Lower leg skin (tissue), 4 donors: ENCODE measurements at regions not wholly inside any gene's neighbourhood (a gene's known extent, or its start where the extent isn't known, plus 50 kb on each side); places are given as distances from the start of the nearest gene placed in this dataset.
"Not testable (repeated sequence)": the region's sequence is repeated elsewhere in the genome, so short reads cannot be mapped to it uniquely, and the experiment has no call there.

Experiments
- DNase-seq, 2 donors: peaks; one replicate each; pipeline ENCODE4 v3.0.0-alpha.2; 2019; ENCODE audit warnings: low spot score in 2 of 2
- H3K4me3 ChIP-seq: fragments of 200-600 bp; sonication (generic); 2 replicates; pipeline ENCODE4 v1.5.1; 2017; ENCODE audit warnings: mild to moderate bottlenecking, low read depth; ENCODE audit not compliant: poor library complexity, severe bottlenecking
- CTCF ChIP-seq, 3 donors: fragments of 450-650 bp; IDR thresholded peaks; one replicate each; pipeline ENCODE4 v1.5.1; 2016; ENCODE audit warnings: antibody characterized with exemption in 3 of 3, mild to moderate bottlenecking in 3 of 3, moderate library complexity in 2 of 3
- POLR2A ChIP-seq, 2 donors: fragments of 450-650 bp; IDR thresholded peaks; one replicate each; pipeline ENCODE4 v1.6.1; 2016 to 2017; ENCODE audit warnings: antibody characterized with exemption in 2 of 2, mild to moderate bottlenecking in 1 of 2, moderate library complexity in 1 of 2
- WGBS, 2 donors: methylation state at CpG; one replicate each; pipeline ENCODE4 v1.1.5; 2018; 5-methylcytosine and 5-hydroxymethylcytosine counted together
- intact Hi-C: fragments of 100-400 bp; cut with DNase I; formaldehyde crosslinking; loops from one replicate; pipeline ENCODE4 v1.15.0; 2023; ENCODE audit warnings: low total_unique reads

GRCh38 chr3:103271575-103271974 is 836.8 kb downstream of the ZPLD1 start:
- no peak for TF ChIP-seq POLR2A (IDR thresholded peaks at IDR 0.05)
- no peak for TF ChIP-seq CTCF (IDR thresholded peaks at IDR 0.05)
- intact Hi-C loops = no loop called here
- no peak for DNase-seq
- 77 to 84% methylated on average over 2 of the region's 2 CpGs for WGBS, 2 donors
- H3K4me3 ChIP-seq = no peak overlapping the region

- intact Hi-C loops = no loop called here
- no peak overlapping the region for H3K4me3 ChIP-seq
- no peak for DNase-seq
- WGBS, 2 donors = 42 to 49% methylated on average over 2 of the region's 2 CpGs
- TF ChIP-seq POLR2A (IDR thresholded peaks at IDR 0.05) = no peak
- no peak for TF ChIP-seq CTCF (IDR thresholded peaks at IDR 0.05)
Measured at GRCh38 chr3:103295974-103296570, 861.3 kb downstream of the ZPLD1 start.

DNA sequence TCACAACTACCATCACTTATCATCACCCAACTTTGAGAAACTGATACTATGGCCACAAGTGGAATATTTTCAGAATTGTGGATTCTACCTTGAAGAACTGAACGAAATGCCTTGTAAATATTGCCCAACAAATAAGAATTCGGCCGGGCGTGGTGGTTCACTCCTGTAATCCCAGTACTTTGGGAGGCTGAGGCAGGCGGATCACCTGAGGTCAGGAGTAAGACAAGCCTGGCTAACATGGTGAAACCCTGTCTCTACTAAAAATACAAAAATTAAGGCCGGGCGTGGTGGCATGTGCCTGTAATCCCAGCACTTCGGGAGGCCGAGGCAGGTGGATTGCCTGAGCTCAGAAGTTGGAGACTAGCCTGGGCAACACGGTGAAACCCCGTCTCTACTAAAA is 862.7 kb downstream of the ZPLD1 start:
- WGBS, 2 donors = 95 to 97% methylated on average over 11 of the region's 11 CpGs
- DNase-seq, H3K4me3 ChIP-seq, intact Hi-C loops: not testable (repeated sequence)

DNA sequence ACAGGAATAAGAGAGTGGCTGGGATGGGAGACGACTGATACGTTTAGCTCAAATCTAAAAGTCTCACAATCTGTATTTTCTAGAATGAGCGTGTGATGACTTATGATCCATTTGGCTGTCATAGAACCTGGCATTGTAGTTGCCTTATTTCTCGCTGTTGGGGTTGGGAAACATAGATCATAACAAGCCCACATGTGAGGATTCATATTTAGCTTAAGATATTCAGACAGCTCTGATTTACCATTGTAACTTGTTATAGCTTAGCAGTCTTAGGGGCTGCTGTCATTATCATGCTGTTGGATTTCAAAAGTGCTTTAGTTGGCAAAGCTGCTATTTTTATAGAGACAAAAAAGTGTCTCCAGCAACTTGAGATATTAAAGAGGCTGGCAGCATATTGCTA is 871.3 kb downstream of the ZPLD1 start:
- 59 to 72% methylated on average over 4 of the region's 4 CpGs for WGBS, 2 donors
- no peak for DNase-seq
- intact Hi-C loops = no loop called here
- no peak overlapping the region for H3K4me3 ChIP-seq
- TF ChIP-seq CTCF (IDR thresholded peaks at IDR 0.05) (no peak), POLR2A (IDR thresholded peaks at IDR 0.05) (no peak)

GRCh38 chr3:103308921-103309320 is 874.1 kb downstream of the ZPLD1 start:
- TF ChIP-seq CTCF (IDR thresholded peaks at IDR 0.05) (no peak), POLR2A (IDR thresholded peaks at IDR 0.05) (no peak)
- WGBS, 2 donors = 79 to 96% methylated on average over 1 of the region's 1 CpG
- intact Hi-C loops = no loop called here
- H3K4me3 ChIP-seq = no peak overlapping the region
- no peak for DNase-seq

DNA sequence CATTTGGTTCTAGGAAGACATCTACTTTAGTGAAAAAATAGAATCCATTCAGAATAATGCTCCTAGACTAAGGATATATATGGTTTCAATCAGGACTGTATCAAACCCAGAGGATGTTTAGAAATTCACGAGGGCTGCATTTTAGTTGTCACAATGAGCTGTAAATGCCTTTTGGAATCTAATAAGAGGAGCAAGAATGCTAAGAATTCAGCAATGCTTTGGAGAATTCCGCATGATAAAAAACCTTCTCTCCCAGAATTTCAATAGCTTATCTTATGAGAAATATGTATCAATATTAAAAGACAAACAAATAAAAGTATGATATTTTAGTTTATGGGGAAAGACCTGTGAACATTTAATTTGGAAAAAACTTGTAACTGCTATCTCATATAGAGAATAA is 885.1 kb downstream of the ZPLD1 start:
- no peak for TF ChIP-seq CTCF (IDR thresholded peaks at IDR 0.05)
- no peak for TF ChIP-seq POLR2A (IDR thresholded peaks at IDR 0.05)
- H3K4me3 ChIP-seq = no peak overlapping the region
- WGBS, 2 donors = 47 to 51% methylated on average over 2 of the region's 2 CpGs
- no peak for DNase-seq
- intact Hi-C loops = no loop called here
